ENCODE measurements at regions not wholly inside any gene's neighbourhood (a gene's known extent, or its start where the extent isn't known, plus 50 kb on each side); places are given as distances from the start of the nearest gene placed in this dataset.
"Not testable (repeated sequence)": the region's sequence is repeated elsewhere in the genome, so short reads cannot be mapped to it uniquely, and the experiment has no call there.

DNA sequence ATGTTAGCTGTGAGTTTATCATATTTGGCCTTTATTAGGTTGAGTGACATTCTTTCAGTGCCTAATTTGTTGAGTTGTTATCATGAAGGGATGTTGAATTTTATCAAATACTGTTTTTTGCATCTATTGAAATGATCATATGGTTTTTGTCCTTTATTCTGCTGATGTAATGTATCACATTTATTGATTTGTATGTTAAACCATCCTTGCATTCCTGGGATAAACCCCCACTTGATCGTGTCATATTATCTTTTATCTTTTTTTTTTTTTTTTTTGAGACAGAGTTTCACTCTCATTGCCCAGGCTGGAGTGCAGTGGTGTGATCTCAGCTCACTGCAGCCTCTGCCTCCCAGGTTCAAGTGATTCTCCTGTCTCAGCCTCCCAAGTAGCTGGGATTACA lies 51.9 kb upstream of the MFGE8 start:
- H3K4me1 Mint-ChIP-seq (ENCODE audit: low read depth, unreplicated experiment); H3K27me3 Mint-ChIP-seq (ENCODE audit: insufficient read depth, unreplicated experiment); H3K27ac Mint-ChIP-seq (ENCODE audit: unreplicated experiment); intact Hi-C loops (cut with micrococcal nuclease; ENCODE audit: unreplicated experiment); DNase-seq; CTCF ChIA-PET; H3K36me3 ChIP-seq (ENCODE audit: control insufficient read depth, insufficient read depth, low read length); H3K4me3 Mint-ChIP-seq (ENCODE audit: unreplicated experiment); POLR2A ChIA-PET; H3K27me3 ChIP-seq (replicated peaks; ENCODE audit: control insufficient read depth, insufficient read depth, low read length); H3K4me1 ChIP-seq; H3K4me3 ChIP-seq (ENCODE audit: low read depth, low read length); BruUV-seq (replicated peaks): not testable (repeated sequence)
- peaks cover 37% of the 10 kb centered on the region for H3K9me3 Mint-ChIP-seq (ENCODE audit: unreplicated experiment)
- peaks cover 19% of the 10 kb centered on the region for H3K9me3 ChIP-seq
- H3K36me3 Mint-ChIP-seq (ENCODE audit: insufficient read depth, unreplicated experiment): peaks cover 11% of the 10 kb centered on the region

GRCh38 chr15:88970232-88970631 lies 57.1 kb upstream of the MFGE8 start:
- Histone ChIP-seq H3K4me3 (ENCODE audit: low read depth, low read length) (no peak overlapping the region), H3K9me3 (peaks cover 30% of the 10 kb centered on the region), H3K36me3 (ENCODE audit: control insufficient read depth, insufficient read depth, low read length) (peaks cover 2% of the 10 kb centered on the region; the same call in 1 of the 2 replicates), H3K4me1 (peaks cover 12% of the 10 kb centered on the region), H3K27me3 (replicated peaks; ENCODE audit: control insufficient read depth, insufficient read depth, low read length) (no peaks in the 10 kb centered on the region)
- ChIA-PET POLR2A (no interaction called here), CTCF (interaction anchor here (0.6 kb wide), 1 partner anchor 24 kb away, joined by 5 read pairs; no protein-coding TSS in a partner anchor)
- H3K36me3 Mint-ChIP-seq (ENCODE audit: insufficient read depth, unreplicated experiment): peaks cover 36% of the 10 kb centered on the region
- TF ChIP-seq, protein P1, sequence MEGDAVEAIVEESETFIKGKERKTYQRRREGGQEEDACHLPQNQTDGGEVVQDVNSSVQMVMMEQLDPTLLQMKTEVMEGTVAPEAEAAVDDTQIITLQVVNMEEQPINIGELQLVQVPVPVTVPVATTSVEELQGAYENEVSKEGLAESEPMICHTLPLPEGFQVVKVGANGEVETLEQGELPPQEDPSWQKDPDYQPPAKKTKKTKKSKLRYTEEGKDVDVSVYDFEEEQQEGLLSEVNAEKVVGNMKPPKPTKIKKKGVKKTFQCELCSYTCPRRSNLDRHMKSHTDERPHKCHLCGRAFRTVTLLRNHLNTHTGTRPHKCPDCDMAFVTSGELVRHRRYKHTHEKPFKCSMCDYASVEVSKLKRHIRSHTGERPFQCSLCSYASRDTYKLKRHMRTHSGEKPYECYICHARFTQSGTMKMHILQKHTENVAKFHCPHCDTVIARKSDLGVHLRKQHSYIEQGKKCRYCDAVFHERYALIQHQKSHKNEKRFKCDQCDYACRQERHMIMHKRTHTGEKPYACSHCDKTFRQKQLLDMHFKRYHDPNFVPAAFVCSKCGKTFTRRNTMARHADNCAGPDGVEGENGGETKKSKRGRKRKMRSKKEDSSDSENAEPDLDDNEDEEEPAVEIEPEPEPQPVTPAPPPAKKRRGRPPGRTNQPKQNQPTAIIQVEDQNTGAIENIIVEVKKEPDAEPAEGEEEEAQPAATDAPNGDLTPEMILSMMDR (IDR thresholded peaks at IDR 0.05; ENCODE audit: insufficient read depth in 1 of 2, low read depth in 1 of 2, low read length in 1 of 2, severe bottlenecking in 1 of 2, unreplicated experiment in 1 of 2): no peak
- BruUV-seq (replicated peaks): no TSS peak
- H3K4me3 Mint-ChIP-seq (ENCODE audit: unreplicated experiment): no peak overlapping the region
- no peak overlapping the region for H3K27ac Mint-ChIP-seq (ENCODE audit: unreplicated experiment)
- peaks cover 30% of the 10 kb centered on the region for H3K9me3 Mint-ChIP-seq (ENCODE audit: unreplicated experiment)
- H3K4me1 Mint-ChIP-seq (ENCODE audit: low read depth, unreplicated experiment): no peaks in the 10 kb centered on the region
- intact Hi-C loops (cut with micrococcal nuclease; ENCODE audit: unreplicated experiment): no loop called here
- DNase-seq: no peak
- H3K27me3 Mint-ChIP-seq (ENCODE audit: insufficient read depth, unreplicated experiment): no peaks in the 10 kb centered on the region

DNA sequence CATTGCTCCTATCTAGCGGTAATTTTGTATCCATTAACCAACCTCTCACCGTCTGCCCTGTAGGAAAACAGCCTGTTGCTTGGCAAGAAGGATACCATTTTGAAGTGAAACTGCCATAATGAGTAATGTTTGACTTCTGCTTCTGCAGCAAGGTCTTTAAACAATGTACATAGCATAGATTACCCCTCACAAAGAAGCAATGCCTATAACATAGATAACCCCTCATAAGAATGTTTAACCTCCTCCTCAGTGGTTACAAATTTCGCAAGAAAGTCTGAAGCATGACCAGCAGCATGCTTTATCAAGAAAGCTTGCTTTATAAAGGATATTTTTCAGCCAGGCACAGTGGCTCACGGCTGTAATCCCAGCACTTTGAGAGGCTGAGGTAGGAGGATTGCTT lies 61.2 kb upstream of the MFGE8 start:
- POLR2A ChIA-PET: interaction anchor here (1.0 kb wide), 2 partner anchors 13 to 63 kb away, joined by 3 to 4 read pairs; no protein-coding TSS in a partner anchor
- no TSS peak for BruUV-seq (replicated peaks)
- Histone ChIP-seq H3K27me3 (replicated peaks; ENCODE audit: control insufficient read depth, insufficient read depth, low read length) (no peaks in the 10 kb centered on the region), H3K9me3 (peaks cover 30% of the 10 kb centered on the region), H3K4me1 (peaks cover 36% of the 10 kb centered on the region), H3K36me3 (ENCODE audit: control insufficient read depth, insufficient read depth, low read length) (peaks cover 2% of the 10 kb centered on the region; the same call in 1 of the 2 replicates), H3K4me3 (ENCODE audit: low read depth, low read length) (no peak overlapping the region)
- Mint-ChIP-seq H3K36me3 (ENCODE audit: insufficient read depth, unreplicated experiment) (peaks cover 27% of the 10 kb centered on the region), H3K4me3 (ENCODE audit: unreplicated experiment) (peak overlapping the region; percentile 27), H3K27ac (ENCODE audit: unreplicated experiment) (peak overlapping the region; percentile 63), H3K27me3 (ENCODE audit: insufficient read depth, unreplicated experiment) (no peaks in the 10 kb centered on the region), H3K4me1 (ENCODE audit: low read depth, unreplicated experiment) (peaks cover 6% of the 10 kb centered on the region), H3K9me3 (ENCODE audit: unreplicated experiment) (peaks cover 20% of the 10 kb centered on the region)
- intact Hi-C loops (cut with micrococcal nuclease; ENCODE audit: unreplicated experiment): loop anchor here (1.0 to 2.0 kb wide), 3 partner anchors 8 to 62 kb away; partner anchors contain the start of gene MFGE8
- DNase-seq: peak; percentile 73 to 78
- CTCF ChIA-PET: interaction anchor here (1.2 kb wide), 1 partner anchor 69 kb away, joined by 4 read pairs; no protein-coding TSS in a partner anchor
- TF ChIP-seq, protein P1 (IDR thresholded peaks at IDR 0.05; ENCODE audit: insufficient read depth in 1 of 2, low read depth in 1 of 2, low read length in 1 of 2, severe bottlenecking in 1 of 2, unreplicated experiment in 1 of 2): no peak

Data from Caco-2 (cell line).